Endothelial cell of umbilical vein (primary cell): ENCODE measurements at regions not wholly inside any gene's neighbourhood (a gene's known extent, or its start where the extent isn't known, plus 50 kb on each side); places are given as distances from the start of the nearest gene placed in this dataset.

Experiments used
- EZH2 ChIP-seq: IDR thresholded peaks from 2 replicates; pipeline ENCODE4 v1.6.1; 2012; ENCODE audit warnings: borderline replicate concordance, low read depth, mild to moderate bottlenecking, moderate library complexity, low read length, inconsistent platforms; ENCODE audit not compliant: severe bottlenecking
- TF ChIP-seq, protein P1 (sequence below): IDR thresholded peaks from 2 replicates; pipeline ENCODE4 v1.6.1; 2011; ENCODE audit not compliant: insufficient read depth, insufficient read length

DNA sequence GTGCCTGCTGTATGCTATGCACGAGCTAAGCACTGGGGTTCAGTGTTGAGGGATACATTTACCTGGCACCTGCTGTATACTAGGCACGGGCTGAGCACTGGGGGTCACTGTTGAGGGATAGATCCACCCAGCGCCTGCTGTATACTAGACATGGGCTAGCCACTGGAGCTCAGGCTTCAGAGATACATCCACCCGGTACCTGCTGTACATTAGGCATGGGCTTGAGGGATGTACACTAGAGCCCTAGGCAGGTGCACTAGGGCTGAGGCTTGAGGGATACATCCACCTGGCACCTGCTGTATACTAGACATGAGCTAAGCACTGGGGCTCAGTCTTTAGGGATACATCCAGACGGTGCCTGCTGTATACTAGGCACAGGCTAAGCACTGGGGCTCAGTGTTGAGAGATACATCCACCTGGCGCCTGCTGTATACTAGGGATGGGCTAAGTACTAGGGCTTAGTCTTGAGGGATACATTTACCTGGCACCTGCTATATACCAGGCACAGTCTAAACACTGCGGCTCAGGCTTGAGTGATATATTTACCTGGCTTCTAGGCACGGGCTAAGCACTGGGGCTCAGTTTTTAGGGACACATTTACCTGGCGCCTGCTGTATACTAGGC lies 92.7 kb downstream of the ADRA2C start:
- TF ChIP-seq, protein P1, sequence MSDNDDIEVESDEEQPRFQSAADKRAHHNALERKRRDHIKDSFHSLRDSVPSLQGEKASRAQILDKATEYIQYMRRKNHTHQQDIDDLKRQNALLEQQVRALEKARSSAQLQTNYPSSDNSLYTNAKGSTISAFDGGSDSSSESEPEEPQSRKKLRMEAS: no peak
- no peak for TF ChIP-seq EZH2
